EH (cell line): ENCODE measurements at regions not wholly inside any gene's neighbourhood (a gene's known extent, or its start where the extent isn't known, plus 50 kb on each side); places are given as distances from the start of the nearest gene placed in this dataset.

ENCODE experiments used
- DNase-seq: peaks from one replicate; pipeline ENCODE4 v3.0.0-alpha.2; 2015; ENCODE audit warnings: low read depth

GRCh38 chr4:158008551-158009218 lies 164.1 kb downstream of the GASK1B start:
- peak; percentile 50 for DNase-seq

- no peak for DNase-seq
These were observed 165.3 kb downstream of the GASK1B start for GRCh38 chr4:158007566-158007965.

GRCh38 chr4:158006990-158007389 lies 165.8 kb downstream of the GASK1B start:
- peak; percentile 18 for DNase-seq

GRCh38 chr4:158005021-158005420 lies 167.8 kb downstream of the GASK1B start:
- DNase-seq: no peak

GRCh38 chr4:158004101-158004500 lies 168.7 kb downstream of the GASK1B start:
- DNase-seq: no peak

GRCh38 chr4:158003212-158003611 lies 169.6 kb downstream of the GASK1B start:
- no peak for DNase-seq

- DNase-seq: no peak
These were observed 170.7 kb downstream of the GASK1B start for GRCh38 chr4:158002173-158002572.

GRCh38 chr4:158001756-158002155 lies 171.1 kb downstream of the GASK1B start:
- no peak for DNase-seq

- no peak for DNase-seq
These were observed 173.1 kb downstream of the GASK1B start for GRCh38 chr4:157999723-158000122.

- no peak for DNase-seq
These were observed 175.5 kb downstream of the GASK1B start for GRCh38 chr4:157997296-157997695.

GRCh38 chr4:157996061-157997028 lies 176.5 kb downstream of the GASK1B start:
- no peak for DNase-seq

- DNase-seq: no peak
These were observed 178.0 kb downstream of the GASK1B start for GRCh38 chr4:157994863-157995262.

- DNase-seq: no peak
These were observed 179.6 kb downstream of the GASK1B start for GRCh38 chr4:157992948-157993839.

GRCh38 chr4:157992038-157992705 lies 180.7 kb downstream of the GASK1B start:
- DNase-seq: peak; percentile 72

- DNase-seq: no peak
These were observed 184.2 kb downstream of the GASK1B start for GRCh38 chr4:157988641-157989040.

- no peak for DNase-seq
These were observed 188.4 kb downstream of the GASK1B start for GRCh38 chr4:157984285-157984911.

GRCh38 chr4:157983300-157983699 lies 189.5 kb downstream of the GASK1B start:
- DNase-seq: peak; percentile 11

- no peak for DNase-seq
These were observed 192.7 kb downstream of the GASK1B start for GRCh38 chr4:157980158-157980557.

GRCh38 chr4:157978680-157979361 lies 194.0 kb downstream of the GASK1B start:
- peak; percentile 63 for DNase-seq

GRCh38 chr4:157977086-157977485 lies 195.7 kb downstream of the GASK1B start:
- no peak for DNase-seq
